Astrocyte (in vitro differentiated cells and primary cell): ENCODE measurements at regions not wholly inside any gene's neighbourhood (a gene's known extent, or its start where the extent isn't known, plus 50 kb on each side); places are given as distances from the start of the nearest gene placed in this dataset.

Experiments
- EZH2 ChIP-seq: IDR thresholded peaks from 2 replicates; pipeline ENCODE4 v1.6.1; 2012; ENCODE audit warnings: mild to moderate bottlenecking, low read length, inconsistent platforms; ENCODE audit not compliant: insufficient read depth
- TF ChIP-seq, protein P1 (sequence below): IDR thresholded peaks from 2 replicates; pipeline ENCODE4 v1.5.1; 2011; ENCODE audit warnings: low read depth, mild to moderate bottlenecking, inconsistent platforms, low read length, moderate library complexity; ENCODE audit not compliant: insufficient read depth

DNA sequence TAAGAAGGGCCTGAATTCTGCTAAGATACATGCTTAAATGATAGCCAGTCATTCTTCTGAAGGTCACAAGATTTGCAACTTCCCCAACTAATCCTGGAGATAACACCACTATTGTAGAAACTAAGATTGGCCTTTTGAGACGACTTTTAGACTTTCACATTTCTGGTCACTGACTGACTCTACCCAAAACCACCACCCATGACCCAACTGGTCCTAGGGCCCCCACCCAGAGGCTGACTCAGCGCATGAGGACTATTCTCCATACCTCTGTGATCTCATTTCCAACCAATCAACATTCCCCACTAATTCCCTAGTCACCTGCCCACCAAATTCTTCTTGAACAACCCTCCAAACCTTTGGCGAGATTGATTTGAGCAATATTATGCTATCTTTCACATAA lies 1299.0 kb downstream of the CDH11 start:
- TF ChIP-seq EZH2, result no peak
- TF ChIP-seq, protein P1, sequence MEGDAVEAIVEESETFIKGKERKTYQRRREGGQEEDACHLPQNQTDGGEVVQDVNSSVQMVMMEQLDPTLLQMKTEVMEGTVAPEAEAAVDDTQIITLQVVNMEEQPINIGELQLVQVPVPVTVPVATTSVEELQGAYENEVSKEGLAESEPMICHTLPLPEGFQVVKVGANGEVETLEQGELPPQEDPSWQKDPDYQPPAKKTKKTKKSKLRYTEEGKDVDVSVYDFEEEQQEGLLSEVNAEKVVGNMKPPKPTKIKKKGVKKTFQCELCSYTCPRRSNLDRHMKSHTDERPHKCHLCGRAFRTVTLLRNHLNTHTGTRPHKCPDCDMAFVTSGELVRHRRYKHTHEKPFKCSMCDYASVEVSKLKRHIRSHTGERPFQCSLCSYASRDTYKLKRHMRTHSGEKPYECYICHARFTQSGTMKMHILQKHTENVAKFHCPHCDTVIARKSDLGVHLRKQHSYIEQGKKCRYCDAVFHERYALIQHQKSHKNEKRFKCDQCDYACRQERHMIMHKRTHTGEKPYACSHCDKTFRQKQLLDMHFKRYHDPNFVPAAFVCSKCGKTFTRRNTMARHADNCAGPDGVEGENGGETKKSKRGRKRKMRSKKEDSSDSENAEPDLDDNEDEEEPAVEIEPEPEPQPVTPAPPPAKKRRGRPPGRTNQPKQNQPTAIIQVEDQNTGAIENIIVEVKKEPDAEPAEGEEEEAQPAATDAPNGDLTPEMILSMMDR, result no peak
